ENCODE measurements at regions not wholly inside any gene's neighbourhood (a gene's known extent, or its start where the extent isn't known, plus 50 kb on each side); places are given as distances from the start of the nearest gene placed in this dataset.

- DNase-seq (ENCODE audit: extremely low spot score, unreplicated experiment) = no peak
- Mint-ChIP-seq H3K9me3 (ENCODE audit: unreplicated experiment) (peaks cover 3% of the 10 kb centered on the region), H3K4me3 (ENCODE audit: unreplicated experiment) (no peak overlapping the region), H3K36me3 (ENCODE audit: unreplicated experiment) (no peaks in the 10 kb centered on the region), H3K27ac (ENCODE audit: unreplicated experiment) (no peak overlapping the region), H3K4me1 (ENCODE audit: unreplicated experiment) (no peaks in the 10 kb centered on the region), H3K27me3 (ENCODE audit: unreplicated experiment) (no peaks in the 10 kb centered on the region)
- TF ChIP-seq CTCF (IDR thresholded peaks at IDR 0.05) = no peak
Observed at GRCh38 chr12:40560848-40561247, 131.4 kb upstream of the CNTN1 start.

- TF ChIP-seq CTCF (IDR thresholded peaks at IDR 0.05) = no peak
- no peak for DNase-seq (ENCODE audit: extremely low spot score, unreplicated experiment)
- Mint-ChIP-seq H3K4me1 (ENCODE audit: unreplicated experiment) (no peaks in the 10 kb centered on the region), H3K9me3 (ENCODE audit: unreplicated experiment) (no peaks in the 10 kb centered on the region), H3K4me3 (ENCODE audit: unreplicated experiment) (no peak overlapping the region), H3K27ac (ENCODE audit: unreplicated experiment) (no peak overlapping the region), H3K36me3 (ENCODE audit: unreplicated experiment) (no peaks in the 10 kb centered on the region), H3K27me3 (ENCODE audit: unreplicated experiment) (no peaks in the 10 kb centered on the region)
Observed at GRCh38 chr12:40561395-40561966, 130.8 kb upstream of the CNTN1 start.

- Mint-ChIP-seq H3K27me3 (ENCODE audit: unreplicated experiment) (no peaks in the 10 kb centered on the region), H3K9me3 (ENCODE audit: unreplicated experiment) (no peaks in the 10 kb centered on the region), H3K4me1 (ENCODE audit: unreplicated experiment) (no peaks in the 10 kb centered on the region), H3K36me3 (ENCODE audit: unreplicated experiment) (no peaks in the 10 kb centered on the region), H3K4me3 (ENCODE audit: unreplicated experiment) (no peak overlapping the region), H3K27ac (ENCODE audit: unreplicated experiment) (no peak overlapping the region)
- DNase-seq (ENCODE audit: extremely low spot score, unreplicated experiment) = no peak
- no peak for TF ChIP-seq CTCF (IDR thresholded peaks at IDR 0.05)
Observed at GRCh38 chr12:40565029-40565633, 127.1 kb upstream of the CNTN1 start.

- Mint-ChIP-seq H3K4me1 (ENCODE audit: unreplicated experiment) (no peaks in the 10 kb centered on the region), H3K36me3 (ENCODE audit: unreplicated experiment) (no peaks in the 10 kb centered on the region), H3K27me3 (ENCODE audit: unreplicated experiment) (no peaks in the 10 kb centered on the region), H3K27ac (ENCODE audit: unreplicated experiment) (no peak overlapping the region), H3K9me3 (ENCODE audit: unreplicated experiment) (peaks cover 5% of the 10 kb centered on the region), H3K4me3 (ENCODE audit: unreplicated experiment) (no peak overlapping the region)
- no peak for TF ChIP-seq CTCF (IDR thresholded peaks at IDR 0.05)
- DNase-seq (ENCODE audit: extremely low spot score, unreplicated experiment) = no peak
Observed at GRCh38 chr12:40566271-40566670, 126.0 kb upstream of the CNTN1 start.

DNA sequence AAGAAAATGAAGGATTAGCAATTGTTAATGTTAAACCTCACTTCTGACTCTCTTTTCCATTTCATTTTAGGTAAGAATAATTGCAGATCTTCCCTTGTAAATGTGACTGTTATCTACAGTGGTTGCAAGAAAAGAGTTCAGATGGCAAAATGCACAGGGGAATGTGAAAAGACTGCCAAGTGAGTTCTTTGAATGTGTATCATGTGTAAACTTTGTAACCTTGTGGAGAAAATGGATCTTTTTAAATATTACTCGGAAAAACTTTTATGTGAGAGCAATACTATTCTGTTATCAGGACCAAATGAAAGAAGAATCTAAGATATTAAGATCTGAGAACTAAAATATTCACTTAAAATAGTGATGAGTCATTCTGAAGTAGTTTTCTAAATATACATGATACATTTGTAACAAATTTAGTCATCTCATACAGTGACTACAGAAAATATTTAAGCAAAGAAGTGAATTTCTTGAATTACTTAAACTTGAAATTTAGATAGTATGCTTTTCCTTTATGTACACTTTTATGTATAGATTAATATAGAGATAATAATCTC lies 122.5 kb upstream of the CNTN1 start:
- Mint-ChIP-seq H3K36me3 (ENCODE audit: unreplicated experiment) (no peaks in the 10 kb centered on the region), H3K9me3 (ENCODE audit: unreplicated experiment) (peaks cover 9% of the 10 kb centered on the region), H3K27ac (ENCODE audit: unreplicated experiment) (no peak overlapping the region), H3K4me1 (ENCODE audit: unreplicated experiment) (no peaks in the 10 kb centered on the region), H3K4me3 (ENCODE audit: unreplicated experiment) (no peak overlapping the region), H3K27me3 (ENCODE audit: unreplicated experiment) (no peaks in the 10 kb centered on the region)
- no peak for TF ChIP-seq CTCF (IDR thresholded peaks at IDR 0.05)
- DNase-seq (ENCODE audit: extremely low spot score, unreplicated experiment) = no peak
